Natural killer cell (primary cell): ENCODE measurements at regions not wholly inside any gene's neighbourhood (a gene's known extent, or its start where the extent isn't known, plus 50 kb on each side); places are given as distances from the start of the nearest gene placed in this dataset.
A peak's percentile ranks its signal among the peaks of the same experiment; 100 is the strongest.

Source experiments
- ATAC-seq, 3 donors: fragments of 150-1000 bp in 2 of 3; fragments of 200-7000 bp in 1 of 3; cut with Tn5 transposase; 1 replicate in 1 of 3; 2 replicates in 2 of 3; pipeline ENCODE4 v1.10.0; 2021; ENCODE audit warnings: mild to moderate bottlenecking in 2 of 3, moderate library complexity in 2 of 3
- DNase-seq, 2 donors: peaks; one replicate each; pipeline versions ENCODE4 v3.0.0 to v3.0.0-alpha.2; 2013 to 2021; ENCODE audit warnings: mixed read lengths in 1 of 2
- H3K27ac ChIP-seq: one replicate; pipeline ENCODE4 v1.5.1; 2013; ENCODE audit warnings: mild to moderate bottlenecking, low read length
- H3K27me3 ChIP-seq: one replicate; pipeline ENCODE4 v1.6.1; 2013; ENCODE audit warnings: low read length; ENCODE audit not compliant: control insufficient read depth, insufficient read depth
- H3K36me3 ChIP-seq: one replicate; pipeline ENCODE4 v1.6.1; 2013; ENCODE audit warnings: low read length; ENCODE audit not compliant: control insufficient read depth, insufficient read depth
- H3K4me1 ChIP-seq: one replicate; pipeline ENCODE4 v1.6.1; 2013; ENCODE audit warnings: low read length; ENCODE audit not compliant: control insufficient read depth, insufficient read depth
- H3K4me3 ChIP-seq: one replicate; pipeline ENCODE4 v1.5.1; 2013; ENCODE audit warnings: low read length
- H3K9me3 ChIP-seq: one replicate; pipeline ENCODE4 v1.6.1; 2013; ENCODE audit warnings: low read length; ENCODE audit not compliant: control insufficient read depth, insufficient read depth
- H3K27ac Mint-ChIP-seq, 2 donors: one replicate each; pipeline ENCODE4 v1.8.0; 2022; ENCODE audit warnings: mild to moderate bottlenecking in 2 of 2, mixed read lengths in 2 of 2, moderate library complexity in 1 of 2
- H3K27me3 Mint-ChIP-seq, 2 donors: one replicate each; pipeline ENCODE4 v1.8.0; 2022; ENCODE audit warnings: low read depth in 2 of 2, mixed read lengths in 2 of 2
- H3K36me3 Mint-ChIP-seq: one replicate; pipeline ENCODE4 v1.8.0; 2022; ENCODE audit warnings: mixed read lengths
- H3K4me1 Mint-ChIP-seq, 2 donors: one replicate each; pipeline ENCODE4 v1.8.0; 2022; ENCODE audit warnings: mixed read lengths in 2 of 2
- H3K4me3 Mint-ChIP-seq: one replicate; pipeline ENCODE4 v1.8.0; 2022; ENCODE audit warnings: mild to moderate bottlenecking, moderate library complexity, mixed read lengths
- H3K9me3 Mint-ChIP-seq, 2 donors: one replicate each; pipeline ENCODE4 v1.8.0; 2022; ENCODE audit warnings: mixed read lengths in 2 of 2
- CTCF ChIP-seq: fragments of 200-600 bp; IDR thresholded peaks from one replicate; pipeline ENCODE4 v1.8.0; 2022; ENCODE audit warnings: antibody characterized with exemption
- WGBS: methylation state at CpG from one replicate; pipeline ENCODE4 v1.1.7; 2013; ENCODE audit warnings: missing lambda C conversion rate; ENCODE audit not compliant: insufficient coverage; 5-methylcytosine and 5-hydroxymethylcytosine counted together
- intact Hi-C: fragments of 100-400 bp; cut with micrococcal nuclease; formaldehyde crosslinking; loops from one replicate; pipeline ENCODE4 v1.14.2; 2022

GRCh38 chr11:8809241-8809938, 101.6 kb upstream of the AKIP1 start:
- H3K4me1 Mint-ChIP-seq: peaks cover 10 to 21% of the 10 kb centered on the region in 2 donors
- H3K9me3 Mint-ChIP-seq: no peaks in the 10 kb centered on the region
- intact Hi-C loops: no loop called here
- H3K27ac Mint-ChIP-seq: no peak overlapping the region
- no peaks in the 10 kb centered on the region for H3K36me3 Mint-ChIP-seq
- Histone ChIP-seq H3K36me3 (no peaks in the 10 kb centered on the region), H3K4me3 (no peak overlapping the region), H3K9me3 (no peaks in the 10 kb centered on the region), H3K27ac (no peak overlapping the region), H3K4me1 (peaks cover 11% of the 10 kb centered on the region), H3K27me3 (no peaks in the 10 kb centered on the region)
- ATAC-seq (no peak), DNase-seq (no peak)
- WGBS: 89% methylated on average over 7 of the region's 7 CpGs
- no peak for TF ChIP-seq CTCF
- H3K27me3 Mint-ChIP-seq: peaks cover 5 to 10% of the 10 kb centered on the region in 2 donors
- H3K4me3 Mint-ChIP-seq: peak overlapping the region; percentile 89

- 48% methylated on average over 8 of the region's 8 CpGs for WGBS
- peak overlapping the region; percentile 7 for H3K4me3 ChIP-seq
- ATAC-seq (no peak), DNase-seq (no peak)
- TF ChIP-seq CTCF: no peak
- H3K36me3 Mint-ChIP-seq: no peaks in the 10 kb centered on the region
- peak overlapping the region; percentile 89 for H3K4me3 Mint-ChIP-seq
- intact Hi-C loops: no loop called here
- H3K4me1 ChIP-seq: peaks cover 11% of the 10 kb centered on the region
- H3K27ac ChIP-seq: no peak overlapping the region
- H3K27me3 Mint-ChIP-seq: peaks cover 5 to 10% of the 10 kb centered on the region in 2 donors
- H3K27me3 ChIP-seq: no peaks in the 10 kb centered on the region
- H3K9me3 Mint-ChIP-seq: no peaks in the 10 kb centered on the region
- H3K27ac Mint-ChIP-seq: peak overlapping the region; percentile 50 to 92
- H3K9me3 ChIP-seq: no peaks in the 10 kb centered on the region
- peaks cover 10 to 21% of the 10 kb centered on the region in 2 donors for H3K4me1 Mint-ChIP-seq
- no peaks in the 10 kb centered on the region for H3K36me3 ChIP-seq
Observed at GRCh38 chr11:8809939-8810539, 101.0 kb upstream of the AKIP1 start.

GRCh38 chr11:8810540-8811301, 100.3 kb upstream of the AKIP1 start:
- intact Hi-C loops: no loop called here
- Histone ChIP-seq H3K9me3 (no peaks in the 10 kb centered on the region), H3K4me1 (peaks cover 11% of the 10 kb centered on the region), H3K27ac (no peak overlapping the region), H3K36me3 (no peaks in the 10 kb centered on the region), H3K4me3 (peak overlapping the region; percentile 7), H3K27me3 (no peaks in the 10 kb centered on the region)
- ATAC-seq (peak in 2 of 3 donors; percentile 56 to 65), DNase-seq (peak in 1 of 2 donors; percentile 30)
- H3K27me3 Mint-ChIP-seq: peaks cover 5 to 10% of the 10 kb centered on the region in 2 donors
- H3K36me3 Mint-ChIP-seq: no peaks in the 10 kb centered on the region
- H3K27ac Mint-ChIP-seq: peak overlapping the region; percentile 50 to 92
- H3K4me1 Mint-ChIP-seq: peaks cover 10 to 21% of the 10 kb centered on the region in 2 donors
- H3K9me3 Mint-ChIP-seq: no peaks in the 10 kb centered on the region
- TF ChIP-seq CTCF: no peak
- H3K4me3 Mint-ChIP-seq: peak overlapping the region; percentile 89
- 20% methylated on average over 27 of the region's 28 CpGs for WGBS
